COLO668 (cell line): ENCODE measurements at regions not wholly inside any gene's neighbourhood (a gene's known extent, or its start where the extent isn't known, plus 50 kb on each side); places are given as distances from the start of the nearest gene placed in this dataset.
"Not testable (repeated sequence)": the region's sequence is repeated elsewhere in the genome, so short reads cannot be mapped to it uniquely, and the experiment has no call there.

Experiments used
- DNase-seq: peaks from one replicate; lab custom pipeline; 2025; ENCODE audit not compliant: unreplicated experiment; lab: John Stamatoyannopoulos, UW

GRCh38 chr6:134791243-134791843 lies 158.6 kb downstream of the ALDH8A1 start:
- DNase-seq: not testable (repeated sequence)

GRCh38 chr6:134787261-134787877 lies 162.5 kb downstream of the ALDH8A1 start:
- DNase-seq: no peak

- no peak for DNase-seq
These were observed 165.6 kb downstream of the ALDH8A1 start for GRCh38 chr6:134784336-134784735.

- DNase-seq: no peak
These were observed 171.5 kb downstream of the ALDH8A1 start for GRCh38 chr6:134778431-134778830.

- DNase-seq: no peak
These were observed 175.7 kb downstream of the ALDH8A1 start for GRCh38 chr6:134774201-134774638.

- no peak for DNase-seq
These were observed 177.1 kb downstream of the ALDH8A1 start for GRCh38 chr6:134772671-134773360.

- no peak for DNase-seq
These were observed 181.0 kb downstream of the ALDH8A1 start for GRCh38 chr6:134768931-134769330.

- DNase-seq: no peak
These were observed 183.4 kb downstream of the ALDH8A1 start for GRCh38 chr6:134766497-134766896.

GRCh38 chr6:134764741-134765140 lies 185.2 kb downstream of the ALDH8A1 start:
- DNase-seq: no peak

GRCh38 chr6:134763575-134763974 lies 186.3 kb downstream of the ALDH8A1 start:
- not testable (repeated sequence) for DNase-seq

- no peak for DNase-seq
These were observed 191.3 kb downstream of the ALDH8A1 start for GRCh38 chr6:134758621-134759020.

GRCh38 chr6:134757911-134758361 lies 192.0 kb downstream of the ALDH8A1 start:
- DNase-seq: no peak

- no peak for DNase-seq
These were observed 193.4 kb downstream of the ALDH8A1 start for GRCh38 chr6:134756374-134757025.

- no peak for DNase-seq
These were observed 195.7 kb downstream of the ALDH8A1 start for GRCh38 chr6:134754013-134754690.

- no peak for DNase-seq
These were observed 196.9 kb downstream of the ALDH8A1 start for GRCh38 chr6:134753001-134753400.

- no peak for DNase-seq
These were observed 197.5 kb downstream of the ALDH8A1 start for GRCh38 chr6:134752445-134752844.

- no peak for DNase-seq
These were observed 199.2 kb downstream of the ALDH8A1 start for GRCh38 chr6:134750669-134751068.

- no peak for DNase-seq
These were observed 201.4 kb downstream of the ALDH8A1 start for GRCh38 chr6:134748484-134748883.

GRCh38 chr6:134747197-134747596 lies 202.7 kb downstream of the ALDH8A1 start:
- not testable (repeated sequence) for DNase-seq

- DNase-seq: no peak
These were observed 203.8 kb downstream of the ALDH8A1 start for GRCh38 chr6:134746140-134746539.

GRCh38 chr6:134745192-134745591 lies 204.7 kb downstream of the ALDH8A1 start:
- DNase-seq: not testable (repeated sequence)
